HCT116 (cell line): ENCODE measurements at regions not wholly inside any gene's neighbourhood (a gene's known extent, or its start where the extent isn't known, plus 50 kb on each side); places are given as distances from the start of the nearest gene placed in this dataset.
"Not testable (repeated sequence)": the region's sequence is repeated elsewhere in the genome, so short reads cannot be mapped to it uniquely, and the experiment has no call there.

Experiments used
- ATAC-seq: fragments of 200-7000 bp; cut with Tn5 transposase; 2 replicates; pipeline ENCODE4 v1.9.1; 2020; ENCODE audit warnings: mild to moderate bottlenecking, moderate library complexity
- BruUV-seq: library from RNA; stranded (reverse); fragments of 400-500 nt; replicated peaks from 2 replicates; lab custom pipeline; 2021; lab: Mats Ljungman, UMichigan
- CTCF ChIA-PET: fragments of 300-600 bp; sonication (Branson Sonifier 250); formaldehyde crosslinking; loops from one replicate; lab custom pipeline; 2021; ENCODE audit warnings: antibody characterized with exemption; lab: Charles Lee
- POLR2A ChIA-PET: fragments of 300-600, 350-600 bp; sonication (Branson Sonifier 250); formaldehyde crosslinking; loops from one replicate; lab custom pipeline; 2021; ENCODE audit warnings: antibody characterized with exemption; lab: Charles Lee
- RAD21 ChIA-PET, 2 experiments: fragments of 300-600 bp; sonication (Branson Sonifier 250); formaldehyde crosslinking; loops; one replicate each; lab custom pipeline; 2023; ENCODE audit warnings: low total read pairs in 2 of 2; ENCODE audit not compliant: uncharacterized antibody in 2 of 2, unreplicated experiment in 2 of 2, low non-redundant PET in 1 of 2; lab: Charles Lee
- DNase-seq: peaks from one replicate; pipeline ENCODE4 v3.0.0-alpha.2; 2010; ENCODE audit warnings: low read depth, low spot score
- H2AFZ ChIP-seq: fragments of 200-600 bp; shearing (Covaris generic), sonication (generic); 2 replicates; pipeline ENCODE4 v1.6.1; 2017; ENCODE audit warnings: low read depth, mixed run types, mixed read lengths, antibody characterized with exemption, low read length; ENCODE audit not compliant: poor library complexity, severe bottlenecking
- H3K27ac ChIP-seq: 2 replicates; pipeline ENCODE4 v1.5.1; 2012; ENCODE audit warnings: low read depth, low read length
- H3K27me3 ChIP-seq: fragments of 200-600 bp; sonication (generic); 2 replicates; pipeline ENCODE4 v1.6.1; 2016; ENCODE audit warnings: mixed run types, low read length, mixed read lengths; ENCODE audit not compliant: insufficient read depth
- H3K36me3 ChIP-seq, 2 experiments: fragments of 200-500 bp in 1 of 2; fragments of 200-600 bp in 1 of 2; sonication (Bioruptor generic) in 1 of 2; sonication (generic) in 1 of 2; 2 replicates each; pipeline versions ENCODE4 v1.5.1 to v1.6.1; 2014 to 2016; ENCODE audit warnings: low read length in 2 of 2, inconsistent platforms in 1 of 2, mixed read lengths in 1 of 2, mixed run types in 1 of 2; ENCODE audit not compliant: insufficient read depth in 2 of 2, control insufficient read depth in 1 of 2
- H3K4me1 ChIP-seq, 2 experiments: fragments of 200-600 bp in 1 of 2; sonication (generic) in 1 of 2; 2 replicates each; pipeline versions ENCODE4 v1.5.1 to v1.6.1; 2012 to 2017; ENCODE audit warnings: low read length in 2 of 2, inconsistent platforms in 1 of 2, mild to moderate bottlenecking in 1 of 2, mixed read lengths in 1 of 2, mixed run types in 1 of 2, moderate library complexity in 1 of 2; ENCODE audit not compliant: insufficient read depth in 2 of 2, control insufficient read depth in 1 of 2
- H3K4me2 ChIP-seq: fragments of 200-600 bp; sonication (generic); 2 replicates; pipeline ENCODE4 v1.6.1; 2017; ENCODE audit warnings: mixed run types, low read length, mixed read lengths
- H3K4me3 ChIP-seq, 2 experiments: fragments of 200-600 bp in 1 of 2; sonication (generic) in 1 of 2; replicated peaks in 1 of 2; 2 replicates each; pipeline ENCODE4 v1.5.1; 2011 to 2016; ENCODE audit warnings: low read length in 2 of 2, control low read depth in 1 of 2, low read depth in 1 of 2, mild to moderate bottlenecking in 1 of 2, mixed read lengths in 1 of 2, mixed run types in 1 of 2
- H3K79me2 ChIP-seq: fragments of 200-600 bp; sonication (generic); 2 replicates; pipeline ENCODE4 v1.6.1; 2017; ENCODE audit warnings: mild to moderate bottlenecking, mixed run types, low read length, moderate library complexity, mixed read lengths; ENCODE audit not compliant: insufficient read depth
- H3K9ac ChIP-seq: fragments of 200-600 bp; sonication (generic); 2 replicates; pipeline ENCODE4 v1.6.1; 2016; ENCODE audit warnings: low read length, mixed read lengths
- H3K9me2 ChIP-seq: fragments of 200-600 bp; sonication (generic), shearing (Covaris generic); 2 replicates; pipeline ENCODE4 v1.6.1; 2017; ENCODE audit warnings: mixed run types, mild to moderate bottlenecking, moderate library complexity; ENCODE audit not compliant: insufficient read depth
- H3K9me3 ChIP-seq, 2 experiments: fragments of 200-500 bp in 1 of 2; fragments of 200-600 bp in 1 of 2; sonication (Bioruptor generic) in 1 of 2; sonication (generic) in 1 of 2; 2 replicates each; pipeline ENCODE4 v1.6.1; 2014 to 2017; ENCODE audit warnings: low read length in 2 of 2, mixed read lengths in 2 of 2, inconsistent platforms in 1 of 2, low read depth in 1 of 2, mild to moderate bottlenecking in 1 of 2, mixed run types in 1 of 2, moderate library complexity in 1 of 2; ENCODE audit not compliant: control insufficient read depth in 1 of 2, insufficient read depth in 1 of 2
- H4K20me1 ChIP-seq: fragments of 200-600 bp; sonication (generic), shearing (Covaris generic); 2 replicates; pipeline ENCODE4 v1.6.1; 2017; ENCODE audit warnings: mixed run types, mild to moderate bottlenecking, moderate library complexity; ENCODE audit not compliant: insufficient read depth
- POLR2A ChIP-seq: IDR thresholded peaks from 2 replicates; pipeline ENCODE4 v1.7.0; 2011; ENCODE audit warnings: borderline replicate concordance; ENCODE audit not compliant: insufficient read depth, insufficient read length; ENCODE audit errors: extremely low read depth
- intact Hi-C: fragments of 100-400 bp; cut with micrococcal nuclease; formaldehyde crosslinking; loops from 2 replicates; pipeline ENCODE4 v1.10.0; 2022
- TF ChIP-seq, protein P1 (sequence below): IDR thresholded peaks from 2 replicates; pipeline ENCODE4 v1.6.1; 2011; ENCODE audit warnings: mild to moderate bottlenecking, low read length, moderate library complexity; ENCODE audit not compliant: insufficient replicate concordance; ENCODE audit errors: extremely low read depth
- TF ChIP-seq, protein P2 (sequence below), 3 experiments: fragments of 200-600 bp in 1 of 3; sonication (generic) in 1 of 3; IDR thresholded peaks in 2 of 3; conservative IDR thresholded peaks in 1 of 3; 2 replicates each; pipeline ENCODE4 v1.5.1; 2012 to 2017; ENCODE audit warnings: low read depth in 2 of 3, low read length in 2 of 3, antibody characterized with exemption in 1 of 3, borderline replicate concordance in 1 of 3, control low read depth in 1 of 3, mild to moderate bottlenecking in 1 of 3, mixed read lengths in 1 of 3, mixed run types in 1 of 3, moderate library complexity in 1 of 3; ENCODE audit not compliant: insufficient read depth in 1 of 3

DNA sequence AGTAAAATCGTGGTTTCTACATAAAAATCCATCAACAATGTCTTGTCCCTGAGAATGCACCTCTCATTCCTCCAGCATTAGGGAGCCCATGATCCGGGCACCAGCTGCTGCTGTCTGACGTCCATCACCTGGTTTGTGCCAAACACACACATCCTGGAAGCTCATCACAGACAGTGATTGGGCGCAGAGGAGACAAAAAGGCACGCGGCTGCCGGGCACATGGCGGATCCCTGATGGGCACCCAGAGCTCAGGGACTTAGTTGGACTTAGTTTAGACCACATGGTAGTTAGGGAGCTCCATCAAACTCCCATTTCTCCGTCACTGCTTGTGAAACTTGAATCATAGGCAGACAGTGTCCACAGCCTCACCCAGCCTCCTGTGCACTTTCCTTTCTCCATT, 1059.3 kb downstream of the TMEM121 start:
- Histone ChIP-seq H3K79me2 (no peaks in the 10 kb centered on the region), H3K9me2 (no peaks in the 10 kb centered on the region), H2AFZ (no peak overlapping the region), H4K20me1 (no peaks in the 10 kb centered on the region), H3K4me2 (no peak overlapping the region), H3K27ac (no peak overlapping the region), H3K4me1 (no peaks in the 10 kb centered on the region), H3K9me3 (peaks cover 8% of the 10 kb centered on the region in 2 experiments; a peak in 2 of 4 replicates), H3K4me3 (no peak overlapping the region), H3K9ac (no peak overlapping the region), H3K36me3 (no peaks in the 10 kb centered on the region), H3K27me3 (no peaks in the 10 kb centered on the region)
- intact Hi-C loops = no loop called here
- no TSS peak for BruUV-seq
- ATAC-seq (no peak), DNase-seq (no peak)
- TF ChIP-seq, protein P1, sequence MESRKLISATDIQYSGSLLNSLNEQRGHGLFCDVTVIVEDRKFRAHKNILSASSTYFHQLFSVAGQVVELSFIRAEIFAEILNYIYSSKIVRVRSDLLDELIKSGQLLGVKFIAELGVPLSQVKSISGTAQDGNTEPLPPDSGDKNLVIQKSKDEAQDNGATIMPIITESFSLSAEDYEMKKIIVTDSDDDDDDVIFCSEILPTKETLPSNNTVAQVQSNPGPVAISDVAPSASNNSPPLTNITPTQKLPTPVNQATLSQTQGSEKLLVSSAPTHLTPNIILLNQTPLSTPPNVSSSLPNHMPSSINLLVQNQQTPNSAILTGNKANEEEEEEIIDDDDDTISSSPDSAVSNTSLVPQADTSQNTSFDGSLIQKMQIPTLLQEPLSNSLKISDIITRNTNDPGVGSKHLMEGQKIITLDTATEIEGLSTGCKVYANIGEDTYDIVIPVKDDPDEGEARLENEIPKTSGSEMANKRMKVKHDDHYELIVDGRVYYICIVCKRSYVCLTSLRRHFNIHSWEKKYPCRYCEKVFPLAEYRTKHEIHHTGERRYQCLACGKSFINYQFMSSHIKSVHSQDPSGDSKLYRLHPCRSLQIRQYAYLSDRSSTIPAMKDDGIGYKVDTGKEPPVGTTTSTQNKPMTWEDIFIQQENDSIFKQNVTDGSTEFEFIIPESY = no peak
- ChIA-PET RAD21 (no interaction called here), POLR2A (no interaction called here), CTCF (no interaction called here)

DNA sequence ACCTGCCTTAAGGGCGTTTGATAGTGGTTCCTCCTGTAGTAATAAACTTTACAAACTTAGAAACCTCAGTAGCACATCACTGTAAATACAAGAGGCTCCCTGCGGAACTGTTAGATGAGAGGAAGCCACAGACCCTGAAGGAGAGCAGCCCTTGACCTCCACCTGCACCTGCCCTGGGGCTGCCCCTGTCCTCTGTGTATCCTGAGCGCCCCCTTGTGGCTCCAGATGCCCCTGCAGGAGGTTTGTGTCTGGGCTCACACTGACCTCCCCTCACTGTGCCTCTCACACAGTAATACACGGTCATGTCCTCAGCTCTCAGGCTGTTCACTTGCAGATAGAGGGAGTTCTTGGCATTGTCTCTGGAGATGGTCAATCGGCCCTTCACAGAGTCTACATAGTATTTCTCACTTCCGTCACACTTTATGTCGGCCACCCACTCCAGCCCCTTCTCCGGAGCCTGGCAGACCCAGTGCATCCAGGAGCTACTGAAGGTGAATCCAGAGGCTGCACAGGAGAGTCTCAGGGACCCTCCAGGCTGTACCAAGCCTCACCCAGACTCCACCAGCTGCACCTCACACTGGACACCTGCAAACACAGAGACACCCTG, 1059.8 kb downstream of the TMEM121 start:
- H3K9me2 ChIP-seq = no peaks in the 10 kb centered on the region
- H3K9ac ChIP-seq = no peak overlapping the region
- no peaks in the 10 kb centered on the region for H4K20me1 ChIP-seq
- no peak overlapping the region for H3K4me2 ChIP-seq
- ChIA-PET CTCF (no interaction called here), POLR2A (no interaction called here), RAD21 (no interaction called here)
- no TSS peak for BruUV-seq
- no peak overlapping the region for H3K4me3 ChIP-seq
- H3K4me1 ChIP-seq = no peaks in the 10 kb centered on the region
- intact Hi-C loops = no loop called here
- no peaks in the 10 kb centered on the region for H3K79me2 ChIP-seq
- no peak overlapping the region for H3K27ac ChIP-seq
- no peak overlapping the region for H2AFZ ChIP-seq
- DNase-seq = no peak
- H3K27me3 ChIP-seq = no peaks in the 10 kb centered on the region
- no peaks in the 10 kb centered on the region for H3K36me3 ChIP-seq
- H3K9me3 ChIP-seq = peaks cover 8% of the 10 kb centered on the region in 2 experiments; a peak in 2 of 4 replicates
- TF ChIP-seq, protein P2, sequence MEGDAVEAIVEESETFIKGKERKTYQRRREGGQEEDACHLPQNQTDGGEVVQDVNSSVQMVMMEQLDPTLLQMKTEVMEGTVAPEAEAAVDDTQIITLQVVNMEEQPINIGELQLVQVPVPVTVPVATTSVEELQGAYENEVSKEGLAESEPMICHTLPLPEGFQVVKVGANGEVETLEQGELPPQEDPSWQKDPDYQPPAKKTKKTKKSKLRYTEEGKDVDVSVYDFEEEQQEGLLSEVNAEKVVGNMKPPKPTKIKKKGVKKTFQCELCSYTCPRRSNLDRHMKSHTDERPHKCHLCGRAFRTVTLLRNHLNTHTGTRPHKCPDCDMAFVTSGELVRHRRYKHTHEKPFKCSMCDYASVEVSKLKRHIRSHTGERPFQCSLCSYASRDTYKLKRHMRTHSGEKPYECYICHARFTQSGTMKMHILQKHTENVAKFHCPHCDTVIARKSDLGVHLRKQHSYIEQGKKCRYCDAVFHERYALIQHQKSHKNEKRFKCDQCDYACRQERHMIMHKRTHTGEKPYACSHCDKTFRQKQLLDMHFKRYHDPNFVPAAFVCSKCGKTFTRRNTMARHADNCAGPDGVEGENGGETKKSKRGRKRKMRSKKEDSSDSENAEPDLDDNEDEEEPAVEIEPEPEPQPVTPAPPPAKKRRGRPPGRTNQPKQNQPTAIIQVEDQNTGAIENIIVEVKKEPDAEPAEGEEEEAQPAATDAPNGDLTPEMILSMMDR (IDR thresholded peaks at IDR 0.05 in 2 of 3, conservative IDR thresholded peaks at IDR 0.05 in 1 of 3; ENCODE audit: borderline replicate concordance in 1 of 3, insufficient read depth in 1 of 3, low read depth in 2 of 3, low read length in 2 of 3) = peak in 2 of 3 experiments; percentile 36 to 47; a peak in 3 of 6 replicates
- no peak for TF ChIP-seq POLR2A
- no peak for ATAC-seq

DNA sequence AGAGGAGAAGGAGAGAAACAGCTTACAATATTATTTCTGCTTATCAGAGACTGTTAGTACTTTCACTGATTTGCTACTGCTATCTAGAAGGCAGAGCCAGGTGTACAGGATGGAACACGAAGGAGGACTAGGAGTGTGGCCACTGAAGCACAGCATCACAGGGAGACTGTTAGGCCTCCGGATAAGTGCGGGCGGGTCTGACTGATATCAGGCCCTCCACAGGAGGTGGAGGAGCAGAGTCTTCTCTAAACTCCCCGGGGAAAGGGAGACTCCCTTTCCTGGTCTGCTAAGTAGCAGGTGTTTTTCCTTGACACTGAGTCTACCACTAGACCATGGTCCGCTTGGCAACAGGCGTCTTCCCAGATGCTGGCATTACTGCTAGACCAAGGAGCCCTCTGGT, 1065.2 kb downstream of the TMEM121 start:
- ATAC-seq, H3K9ac ChIP-seq, H3K4me2 ChIP-seq, H4K20me1 ChIP-seq, POLR2A ChIA-PET, H3K79me2 ChIP-seq, H3K4me3 ChIP-seq, BruUV-seq, intact Hi-C loops, H3K9me2 ChIP-seq, H3K9me3 ChIP-seq, RAD21 ChIA-PET, H2AFZ ChIP-seq, H3K36me3 ChIP-seq, CTCF ChIA-PET, H3K27ac ChIP-seq, H3K4me1 ChIP-seq, H3K27me3 ChIP-seq, DNase-seq: not testable (repeated sequence)
